Bronchial epithelial cell (primary cell): ENCODE measurements at regions not wholly inside any gene's neighbourhood (a gene's known extent, or its start where the extent isn't known, plus 50 kb on each side); places are given as distances from the start of the nearest gene placed in this dataset.

Experiments used
- DNase-seq: peaks from one replicate; pipeline ENCODE4 v3.0.0-alpha.2; 2010; ENCODE audit warnings: low read depth
- FAIRE-seq: peaks from 2 replicates; lab custom pipeline; 2011; peaks lifted over from hg19 to GRCh38; lab: Jason Lieb, UNC
- H3K27me3 ChIP-seq: 2 replicates; pipeline ENCODE4 v1.5.1; 2011; ENCODE audit warnings: low read length; ENCODE audit not compliant: control insufficient read depth, insufficient read depth
- H3K36me3 ChIP-seq: 2 replicates; pipeline ENCODE4 v1.5.1; 2011; ENCODE audit warnings: low read length; ENCODE audit not compliant: control insufficient read depth, insufficient read depth
- H3K4me3 ChIP-seq: 2 replicates; pipeline ENCODE4 v1.5.1; 2011; ENCODE audit warnings: mild to moderate bottlenecking, low read depth, low read length, control low read depth
- TF ChIP-seq, protein P1 (sequence below): IDR thresholded peaks from 2 replicates; pipeline ENCODE4 v1.5.1; 2011; ENCODE audit warnings: mild to moderate bottlenecking, moderate library complexity, low read length, control low read depth, inconsistent platforms; ENCODE audit not compliant: insufficient read depth, severe bottlenecking

DNA sequence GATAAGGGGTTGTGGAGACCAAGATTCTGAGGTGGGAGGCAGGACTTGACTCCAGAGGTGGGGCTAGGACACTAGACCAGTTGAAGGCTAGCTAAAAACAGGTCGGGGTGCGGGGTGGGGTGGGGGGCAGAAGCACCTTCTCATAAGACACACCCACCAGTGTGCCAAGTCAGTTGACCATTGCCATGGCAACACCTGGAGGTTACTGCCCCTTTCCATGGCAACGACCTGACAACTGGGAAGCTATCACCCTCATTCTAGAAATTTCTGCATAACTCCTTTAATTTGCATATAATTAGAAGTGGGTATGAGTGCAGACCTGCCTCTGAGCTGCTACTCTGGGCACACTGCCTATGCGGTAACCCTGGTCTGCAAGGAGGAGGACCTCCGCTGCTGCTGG lies 53.9 kb upstream of the ALOX12 start:
- no peak for DNase-seq
- Histone ChIP-seq H3K36me3 (no peaks in the 10 kb centered on the region), H3K4me3 (no peak overlapping the region), H3K27me3 (no peaks in the 10 kb centered on the region)
- FAIRE-seq, result no peak
- TF ChIP-seq, protein P1, sequence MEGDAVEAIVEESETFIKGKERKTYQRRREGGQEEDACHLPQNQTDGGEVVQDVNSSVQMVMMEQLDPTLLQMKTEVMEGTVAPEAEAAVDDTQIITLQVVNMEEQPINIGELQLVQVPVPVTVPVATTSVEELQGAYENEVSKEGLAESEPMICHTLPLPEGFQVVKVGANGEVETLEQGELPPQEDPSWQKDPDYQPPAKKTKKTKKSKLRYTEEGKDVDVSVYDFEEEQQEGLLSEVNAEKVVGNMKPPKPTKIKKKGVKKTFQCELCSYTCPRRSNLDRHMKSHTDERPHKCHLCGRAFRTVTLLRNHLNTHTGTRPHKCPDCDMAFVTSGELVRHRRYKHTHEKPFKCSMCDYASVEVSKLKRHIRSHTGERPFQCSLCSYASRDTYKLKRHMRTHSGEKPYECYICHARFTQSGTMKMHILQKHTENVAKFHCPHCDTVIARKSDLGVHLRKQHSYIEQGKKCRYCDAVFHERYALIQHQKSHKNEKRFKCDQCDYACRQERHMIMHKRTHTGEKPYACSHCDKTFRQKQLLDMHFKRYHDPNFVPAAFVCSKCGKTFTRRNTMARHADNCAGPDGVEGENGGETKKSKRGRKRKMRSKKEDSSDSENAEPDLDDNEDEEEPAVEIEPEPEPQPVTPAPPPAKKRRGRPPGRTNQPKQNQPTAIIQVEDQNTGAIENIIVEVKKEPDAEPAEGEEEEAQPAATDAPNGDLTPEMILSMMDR, result no peak

DNA sequence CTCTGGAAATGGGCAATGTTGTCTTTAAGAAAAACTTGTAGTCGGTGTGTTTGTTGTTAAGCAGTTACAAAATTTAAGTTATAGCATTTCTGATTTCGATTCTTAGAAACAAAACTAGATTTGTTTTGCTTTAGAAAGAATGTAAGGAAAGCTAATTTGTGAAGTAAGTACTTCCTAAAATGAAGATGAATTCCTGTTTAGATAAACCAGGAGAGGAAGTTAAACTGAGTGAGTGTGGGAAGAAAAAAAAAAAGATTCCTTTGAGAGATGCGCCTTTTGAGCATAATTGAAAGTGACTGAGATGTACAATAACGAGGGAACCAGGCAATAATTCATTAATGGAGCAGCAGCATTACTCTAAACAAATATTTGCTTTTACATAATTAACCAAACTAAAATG lies 52.4 kb upstream of the ALOX12 start:
- Histone ChIP-seq H3K4me3 (no peak overlapping the region), H3K36me3 (no peaks in the 10 kb centered on the region), H3K27me3 (no peaks in the 10 kb centered on the region)
- DNase-seq (no peak), FAIRE-seq (no peak)
- TF ChIP-seq, protein P1, result no peak
